ENCODE measurements at regions not wholly inside any gene's neighbourhood (a gene's known extent, or its start where the extent isn't known, plus 50 kb on each side); places are given as distances from the start of the nearest gene placed in this dataset.

DNA sequence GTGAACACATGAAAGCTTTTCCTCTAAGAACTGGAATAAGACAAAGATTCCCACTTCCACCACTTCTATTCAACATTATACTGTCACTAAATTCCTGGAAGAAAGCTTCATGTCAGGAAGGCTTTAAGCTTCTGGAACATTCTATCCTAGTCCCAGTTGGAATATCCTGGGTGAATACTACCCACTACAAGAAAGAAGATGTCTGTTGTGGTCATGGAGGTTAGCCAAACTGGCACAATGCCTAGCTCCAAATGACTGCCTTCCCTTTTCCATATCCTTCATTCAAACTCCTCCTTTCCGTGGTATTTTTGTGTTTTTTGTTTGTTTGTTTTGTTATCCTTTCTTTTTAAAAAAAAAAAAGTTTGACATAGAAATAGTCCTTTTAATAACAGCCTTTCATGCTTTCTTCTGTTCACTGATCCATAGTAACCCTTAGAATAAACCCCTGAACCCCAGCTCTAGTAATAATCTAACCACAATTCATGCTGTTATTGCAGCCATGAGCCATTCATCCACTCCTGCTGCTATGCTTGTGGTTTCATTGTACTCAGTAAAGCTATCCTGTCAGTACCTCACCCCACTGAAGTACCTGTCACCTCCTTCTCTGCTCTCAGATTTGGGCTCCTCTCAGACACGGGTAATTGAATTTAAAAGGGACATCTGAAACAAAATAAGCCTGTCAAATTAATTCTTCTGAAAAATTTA lies 447.5 kb downstream of the IGSF11 start:
- H3K4me1 ChIP-seq = no peaks in the 10 kb centered on the region
- H3K27ac ChIP-seq = no peak overlapping the region
- H3K4me3 ChIP-seq = no peak overlapping the region
- no peaks in the 10 kb centered on the region for H3K9me3 ChIP-seq
- H3K36me3 ChIP-seq = no peaks in the 10 kb centered on the region
- no peaks in the 10 kb centered on the region for H3K27me3 ChIP-seq
- DNase-seq (no peak), ATAC-seq (no peak)
- intact Hi-C loops (cut with DNase I; ENCODE audit: low total_unique reads) (no loop called here), in situ Hi-C loops (cut with MboI; ENCODE audit: low sequenced_read_pairs in 4 of 4) (no loop called here)
- no peak for TF ChIP-seq POLR2A (IDR thresholded peaks at IDR 0.05)
- TF ChIP-seq, protein P1, sequence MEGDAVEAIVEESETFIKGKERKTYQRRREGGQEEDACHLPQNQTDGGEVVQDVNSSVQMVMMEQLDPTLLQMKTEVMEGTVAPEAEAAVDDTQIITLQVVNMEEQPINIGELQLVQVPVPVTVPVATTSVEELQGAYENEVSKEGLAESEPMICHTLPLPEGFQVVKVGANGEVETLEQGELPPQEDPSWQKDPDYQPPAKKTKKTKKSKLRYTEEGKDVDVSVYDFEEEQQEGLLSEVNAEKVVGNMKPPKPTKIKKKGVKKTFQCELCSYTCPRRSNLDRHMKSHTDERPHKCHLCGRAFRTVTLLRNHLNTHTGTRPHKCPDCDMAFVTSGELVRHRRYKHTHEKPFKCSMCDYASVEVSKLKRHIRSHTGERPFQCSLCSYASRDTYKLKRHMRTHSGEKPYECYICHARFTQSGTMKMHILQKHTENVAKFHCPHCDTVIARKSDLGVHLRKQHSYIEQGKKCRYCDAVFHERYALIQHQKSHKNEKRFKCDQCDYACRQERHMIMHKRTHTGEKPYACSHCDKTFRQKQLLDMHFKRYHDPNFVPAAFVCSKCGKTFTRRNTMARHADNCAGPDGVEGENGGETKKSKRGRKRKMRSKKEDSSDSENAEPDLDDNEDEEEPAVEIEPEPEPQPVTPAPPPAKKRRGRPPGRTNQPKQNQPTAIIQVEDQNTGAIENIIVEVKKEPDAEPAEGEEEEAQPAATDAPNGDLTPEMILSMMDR (IDR thresholded peaks at IDR 0.05 in 4 of 5, conservative IDR thresholded peaks at IDR 0.05 in 1 of 5) = no peak

DNA sequence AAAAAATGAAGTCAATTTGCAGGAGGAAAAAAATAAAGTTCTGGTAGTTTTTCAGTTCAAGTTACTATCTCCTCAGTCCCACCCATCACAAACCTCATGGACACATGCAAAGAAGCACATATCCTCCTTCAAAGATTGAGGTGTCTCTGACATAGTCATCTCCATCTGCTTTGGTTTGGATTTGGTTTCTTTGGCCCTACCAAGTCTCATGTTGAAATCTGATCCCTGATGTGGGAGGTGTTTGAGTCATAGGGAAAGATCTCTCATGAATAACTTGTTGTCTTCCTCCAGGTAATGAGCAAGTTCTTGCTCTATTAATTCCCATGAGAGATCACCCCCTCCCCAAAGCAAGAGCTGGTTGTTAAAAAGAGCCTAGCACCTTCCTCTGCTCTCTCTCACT lies 446.8 kb downstream of the IGSF11 start:
- Histone ChIP-seq H3K9me3 (no peaks in the 10 kb centered on the region), H3K27me3 (no peaks in the 10 kb centered on the region), H3K4me1 (no peaks in the 10 kb centered on the region), H3K27ac (no peak overlapping the region), H3K4me3 (no peak overlapping the region), H3K36me3 (no peaks in the 10 kb centered on the region)
- no peak for DNase-seq
- ATAC-seq = no peak
- TF ChIP-seq, protein P1 (IDR thresholded peaks at IDR 0.05 in 4 of 5, conservative IDR thresholded peaks at IDR 0.05 in 1 of 5) = no peak
- no peak for TF ChIP-seq POLR2A (IDR thresholded peaks at IDR 0.05)
- intact Hi-C loops (cut with DNase I; ENCODE audit: low total_unique reads) = no loop called here
- in situ Hi-C loops (cut with MboI; ENCODE audit: low sequenced_read_pairs in 4 of 4) = no loop called here

DNA sequence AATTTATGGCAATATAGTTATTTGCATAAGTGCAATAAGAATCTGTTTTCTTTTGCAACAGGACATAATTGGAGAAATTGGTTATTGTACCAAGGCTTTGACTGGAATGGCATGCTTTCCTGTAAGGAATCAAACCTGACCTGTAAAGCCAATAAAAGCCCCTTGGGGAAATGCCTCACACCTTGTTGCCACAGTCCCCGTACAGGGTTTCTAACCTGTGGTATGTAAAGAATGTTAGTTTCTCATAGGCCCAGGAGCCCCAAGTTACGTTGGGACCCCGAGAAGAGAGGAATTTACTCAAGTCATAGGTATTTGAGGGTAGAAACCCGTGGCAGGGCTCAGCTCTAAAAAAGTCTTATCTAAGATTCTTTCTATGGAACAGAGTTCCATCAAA lies 441.4 kb downstream of the IGSF11 start:
- DNase-seq (no peak), ATAC-seq (no peak)
- H3K9me3 ChIP-seq = no peaks in the 10 kb centered on the region
- in situ Hi-C loops (cut with MboI; ENCODE audit: low sequenced_read_pairs in 4 of 4) (no loop called here), intact Hi-C loops (cut with DNase I; ENCODE audit: low total_unique reads) (no loop called here)
- TF ChIP-seq POLR2A (IDR thresholded peaks at IDR 0.05) = no peak
- TF ChIP-seq, protein P1 (IDR thresholded peaks at IDR 0.05 in 4 of 5, conservative IDR thresholded peaks at IDR 0.05 in 1 of 5) = no peak
- no peaks in the 10 kb centered on the region for H3K36me3 ChIP-seq
- H3K4me1 ChIP-seq = no peaks in the 10 kb centered on the region
- no peaks in the 10 kb centered on the region for H3K27me3 ChIP-seq
- H3K4me3 ChIP-seq = no peak overlapping the region
- no peak overlapping the region for H3K27ac ChIP-seq

DNA sequence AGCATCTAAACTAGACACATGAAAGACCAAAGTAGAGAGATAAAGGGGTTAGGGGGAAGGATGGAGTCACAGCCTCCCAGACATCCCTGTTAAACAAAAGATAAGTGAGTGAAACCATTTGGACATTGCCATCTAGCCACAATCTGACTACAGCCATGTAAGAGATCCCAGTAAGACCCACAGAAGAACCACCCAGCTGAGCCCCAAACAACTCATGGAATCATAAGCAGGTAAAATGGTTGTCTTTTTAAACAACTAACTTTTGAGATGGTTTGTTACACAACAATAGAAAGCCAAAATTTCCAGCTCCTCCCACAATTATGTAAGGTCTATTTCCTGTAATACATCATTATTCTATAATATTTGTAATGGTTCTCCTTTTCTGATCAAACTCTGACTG lies 437.5 kb downstream of the IGSF11 start:
- Histone ChIP-seq H3K27ac (no peak overlapping the region), H3K4me3 (no peak overlapping the region), H3K27me3 (no peaks in the 10 kb centered on the region), H3K36me3 (no peaks in the 10 kb centered on the region), H3K9me3 (no peaks in the 10 kb centered on the region), H3K4me1 (no peaks in the 10 kb centered on the region)
- ATAC-seq (no peak), DNase-seq (no peak)
- in situ Hi-C loops (cut with MboI; ENCODE audit: low sequenced_read_pairs in 4 of 4) = no loop called here
- intact Hi-C loops (cut with DNase I; ENCODE audit: low total_unique reads) = no loop called here
- TF ChIP-seq, protein P1 (IDR thresholded peaks at IDR 0.05 in 4 of 5, conservative IDR thresholded peaks at IDR 0.05 in 1 of 5) = no peak
- TF ChIP-seq POLR2A (IDR thresholded peaks at IDR 0.05) = no peak

Measured in gastrocnemius medialis (tissue), 4 donors.